PC-9 (cell line): ENCODE measurements at regions not wholly inside any gene's neighbourhood (a gene's known extent, or its start where the extent isn't known, plus 50 kb on each side); places are given as distances from the start of the nearest gene placed in this dataset.

Experiments
- BruUV-seq: library from RNA; stranded (reverse); fragments of 400-500 nt; replicated peaks from 2 replicates; lab custom pipeline; 2021; lab: Mats Ljungman, UMichigan
- CTCF ChIA-PET: fragments of 300-600 bp; sonication (Branson Sonifier 250); formaldehyde crosslinking; loops from one replicate; lab custom pipeline; 2022; ENCODE audit warnings: antibody characterized with exemption; lab: Charles Lee
- POLR2A ChIA-PET: fragments of 300-600 bp; sonication (Branson Sonifier 250); formaldehyde crosslinking; loops from one replicate; lab custom pipeline; 2022; ENCODE audit warnings: antibody characterized with exemption; ENCODE audit not compliant: unreplicated experiment; lab: Charles Lee
- DNase-seq, 2 experiments: peaks; one replicate each; pipeline versions ENCODE4 v3.0.0 to v3.0.0-alpha.2; 2015 to 2022; ENCODE audit warnings: mixed read lengths in 1 of 2
- H2AFZ ChIP-seq: fragments of 200-600 bp; sonication (generic); 2 replicates; pipeline ENCODE4 v1.8.1; 2017; ENCODE audit warnings: antibody characterized with exemption
- H3F3A ChIP-seq: fragments of 200-600 bp; sonication (generic); 2 replicates; pipeline ENCODE4 v1.8.1; 2017; ENCODE audit warnings: antibody characterized with exemption, mild to moderate bottlenecking, low read depth; ENCODE audit not compliant: insufficient read depth
- H3K27ac ChIP-seq: fragments of 200-600 bp; sonication (generic); 2 replicates; pipeline ENCODE4 v1.6.1; 2016; ENCODE audit warnings: mixed run types
- H3K27me3 ChIP-seq: fragments of 200-600 bp; sonication (generic); 2 replicates; pipeline ENCODE4 v1.6.1; 2016; ENCODE audit warnings: low read depth, mixed run types; ENCODE audit not compliant: insufficient read depth
- H3K36me3 ChIP-seq: fragments of 200-600 bp; sonication (generic); 2 replicates; pipeline ENCODE4 v1.6.1; 2016; ENCODE audit warnings: low read depth, mixed run types
- H3K4me1 ChIP-seq: fragments of 200-600 bp; sonication (generic); replicated peaks from 2 replicates; pipeline ENCODE4 v1.6.1; 2016; ENCODE audit warnings: mixed run types; ENCODE audit not compliant: insufficient read depth
- H3K4me2 ChIP-seq: fragments of 200-600 bp; sonication (generic); 2 replicates; pipeline ENCODE4 v1.6.1; 2017; ENCODE audit warnings: mixed run types
- H3K4me3 ChIP-seq: fragments of 200-600 bp; sonication (generic); 2 replicates; pipeline ENCODE4 v1.6.1; 2016; ENCODE audit warnings: mixed run types
- H3K79me2 ChIP-seq: fragments of 200-600 bp; sonication (generic); 2 replicates; pipeline ENCODE4 v1.6.1; 2017; ENCODE audit warnings: low read depth, mixed run types
- H3K9me2 ChIP-seq: fragments of 200-600 bp; sonication (generic); 2 replicates; pipeline ENCODE4 v1.8.1; 2017; ENCODE audit warnings: mild to moderate bottlenecking; ENCODE audit not compliant: insufficient read depth
- H3K9me3 ChIP-seq: fragments of 200-600 bp; sonication (generic); 2 replicates; pipeline ENCODE4 v1.8.1; 2016; ENCODE audit warnings: low read depth; ENCODE audit not compliant: insufficient read depth
- H4K20me1 ChIP-seq: fragments of 200-600 bp; sonication (generic); 2 replicates; pipeline ENCODE4 v1.8.1; 2017; ENCODE audit not compliant: insufficient read depth
- EZH2 ChIP-seq: fragments of 200-600 bp; sonication (generic); IDR thresholded peaks from 2 replicates; pipeline ENCODE4 v1.8.0; 2017; ENCODE audit warnings: antibody characterized with exemption, low read depth
- intact Hi-C: fragments of 100-400 bp; cut with micrococcal nuclease; formaldehyde crosslinking; loops from one replicate; pipeline ENCODE4 v1.10.0; 2022; ENCODE audit not compliant: unreplicated experiment
- TF ChIP-seq, protein P1 (sequence below): fragments of 200-600 bp; sonication (generic); conservative IDR thresholded peaks from 2 replicates; pipeline ENCODE4 v1.6.1; 2017; ENCODE audit warnings: mixed run types, antibody characterized with exemption, mild to moderate bottlenecking, moderate library complexity

- Histone ChIP-seq H2AFZ (no peak overlapping the region), H3K27ac (no peak overlapping the region), H3K4me3 (no peak overlapping the region), H3K79me2 (no peaks in the 10 kb centered on the region), H3K9me3 (no peaks in the 10 kb centered on the region), H3K4me1 (no peaks in the 10 kb centered on the region), H3K27me3 (no peaks in the 10 kb centered on the region), H4K20me1 (no peaks in the 10 kb centered on the region), H3K9me2 (no peaks in the 10 kb centered on the region), H3K4me2 (no peak overlapping the region), H3F3A (no peaks in the 10 kb centered on the region), H3K36me3 (no peaks in the 10 kb centered on the region)
- POLR2A ChIA-PET: no interaction called here
- intact Hi-C loops: no loop called here
- BruUV-seq: no TSS peak
- CTCF ChIA-PET: no interaction called here
- no peak for DNase-seq
- no peak for TF ChIP-seq EZH2
- TF ChIP-seq, protein P1, sequence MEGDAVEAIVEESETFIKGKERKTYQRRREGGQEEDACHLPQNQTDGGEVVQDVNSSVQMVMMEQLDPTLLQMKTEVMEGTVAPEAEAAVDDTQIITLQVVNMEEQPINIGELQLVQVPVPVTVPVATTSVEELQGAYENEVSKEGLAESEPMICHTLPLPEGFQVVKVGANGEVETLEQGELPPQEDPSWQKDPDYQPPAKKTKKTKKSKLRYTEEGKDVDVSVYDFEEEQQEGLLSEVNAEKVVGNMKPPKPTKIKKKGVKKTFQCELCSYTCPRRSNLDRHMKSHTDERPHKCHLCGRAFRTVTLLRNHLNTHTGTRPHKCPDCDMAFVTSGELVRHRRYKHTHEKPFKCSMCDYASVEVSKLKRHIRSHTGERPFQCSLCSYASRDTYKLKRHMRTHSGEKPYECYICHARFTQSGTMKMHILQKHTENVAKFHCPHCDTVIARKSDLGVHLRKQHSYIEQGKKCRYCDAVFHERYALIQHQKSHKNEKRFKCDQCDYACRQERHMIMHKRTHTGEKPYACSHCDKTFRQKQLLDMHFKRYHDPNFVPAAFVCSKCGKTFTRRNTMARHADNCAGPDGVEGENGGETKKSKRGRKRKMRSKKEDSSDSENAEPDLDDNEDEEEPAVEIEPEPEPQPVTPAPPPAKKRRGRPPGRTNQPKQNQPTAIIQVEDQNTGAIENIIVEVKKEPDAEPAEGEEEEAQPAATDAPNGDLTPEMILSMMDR: no peak
Measured at GRCh38 chr12:105461944-105462762, 131.7 kb downstream of the C12orf75 start.

GRCh38 chr12:105462831-105463230 is 132.3 kb downstream of the C12orf75 start:
- TF ChIP-seq, protein P1: no peak
- no peak for TF ChIP-seq EZH2
- Histone ChIP-seq H4K20me1 (no peaks in the 10 kb centered on the region), H2AFZ (no peak overlapping the region), H3K9me3 (no peaks in the 10 kb centered on the region), H3K4me1 (no peaks in the 10 kb centered on the region), H3K79me2 (no peaks in the 10 kb centered on the region), H3K36me3 (no peaks in the 10 kb centered on the region), H3K9me2 (no peaks in the 10 kb centered on the region), H3K4me2 (no peak overlapping the region), H3F3A (no peaks in the 10 kb centered on the region), H3K4me3 (no peak overlapping the region), H3K27ac (no peak overlapping the region), H3K27me3 (no peaks in the 10 kb centered on the region)
- BruUV-seq: no TSS peak
- intact Hi-C loops: no loop called here
- ChIA-PET POLR2A (no interaction called here), CTCF (no interaction called here)
- no peak for DNase-seq

DNA sequence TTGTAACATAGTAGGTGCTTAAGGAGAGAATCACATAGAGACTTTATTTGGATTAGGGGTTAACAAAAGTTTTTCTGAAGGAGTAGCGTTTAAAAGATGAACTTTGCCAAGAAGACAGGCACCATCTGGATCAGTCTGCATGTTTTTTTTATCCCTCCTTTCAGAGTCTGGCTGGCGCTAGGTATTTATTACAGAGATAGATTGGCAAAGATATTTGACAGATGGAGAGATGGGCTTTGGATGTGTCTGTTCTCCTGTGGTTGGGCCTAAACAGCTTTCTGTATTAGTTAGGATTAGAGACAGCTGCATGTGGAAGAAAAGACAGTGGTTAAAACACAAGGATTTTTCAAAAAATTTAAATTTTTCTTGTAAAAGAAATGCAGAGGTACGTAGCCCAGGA is 133.9 kb downstream of the C12orf75 start:
- H3K4me1 ChIP-seq: no peaks in the 10 kb centered on the region
- ChIA-PET POLR2A (no interaction called here), CTCF (no interaction called here)
- no peaks in the 10 kb centered on the region for H3K79me2 ChIP-seq
- no peaks in the 10 kb centered on the region for H3K9me2 ChIP-seq
- no peak overlapping the region for H2AFZ ChIP-seq
- intact Hi-C loops: no loop called here
- no peak overlapping the region for H3K4me3 ChIP-seq
- no peaks in the 10 kb centered on the region for H4K20me1 ChIP-seq
- no peak for DNase-seq
- no peak overlapping the region for H3K27ac ChIP-seq
- TF ChIP-seq, protein P1: no peak
- TF ChIP-seq EZH2: no peak
- no peaks in the 10 kb centered on the region for H3K9me3 ChIP-seq
- BruUV-seq: no TSS peak
- no peaks in the 10 kb centered on the region for H3K36me3 ChIP-seq
- no peak overlapping the region for H3K4me2 ChIP-seq
- H3F3A ChIP-seq: no peaks in the 10 kb centered on the region
- H3K27me3 ChIP-seq: no peaks in the 10 kb centered on the region
